ENCODE measurements at regions not wholly inside any gene's neighbourhood (a gene's known extent, or its start where the extent isn't known, plus 50 kb on each side); places are given as distances from the start of the nearest gene placed in this dataset.

- no peak overlapping the region for H3K4me2 ChIP-seq (ENCODE audit: low read length)
- H3K27ac ChIP-seq (ENCODE audit: low read depth, low read length), result no peak overlapping the region
- H4K20me1 ChIP-seq (ENCODE audit: control insufficient read depth, insufficient read depth, low read depth, low read length), result no peaks in the 10 kb centered on the region
- H3K27me3 ChIP-seq (ENCODE audit: control insufficient read depth, low read length), result no peaks in the 10 kb centered on the region
- TF ChIP-seq, protein P1, sequence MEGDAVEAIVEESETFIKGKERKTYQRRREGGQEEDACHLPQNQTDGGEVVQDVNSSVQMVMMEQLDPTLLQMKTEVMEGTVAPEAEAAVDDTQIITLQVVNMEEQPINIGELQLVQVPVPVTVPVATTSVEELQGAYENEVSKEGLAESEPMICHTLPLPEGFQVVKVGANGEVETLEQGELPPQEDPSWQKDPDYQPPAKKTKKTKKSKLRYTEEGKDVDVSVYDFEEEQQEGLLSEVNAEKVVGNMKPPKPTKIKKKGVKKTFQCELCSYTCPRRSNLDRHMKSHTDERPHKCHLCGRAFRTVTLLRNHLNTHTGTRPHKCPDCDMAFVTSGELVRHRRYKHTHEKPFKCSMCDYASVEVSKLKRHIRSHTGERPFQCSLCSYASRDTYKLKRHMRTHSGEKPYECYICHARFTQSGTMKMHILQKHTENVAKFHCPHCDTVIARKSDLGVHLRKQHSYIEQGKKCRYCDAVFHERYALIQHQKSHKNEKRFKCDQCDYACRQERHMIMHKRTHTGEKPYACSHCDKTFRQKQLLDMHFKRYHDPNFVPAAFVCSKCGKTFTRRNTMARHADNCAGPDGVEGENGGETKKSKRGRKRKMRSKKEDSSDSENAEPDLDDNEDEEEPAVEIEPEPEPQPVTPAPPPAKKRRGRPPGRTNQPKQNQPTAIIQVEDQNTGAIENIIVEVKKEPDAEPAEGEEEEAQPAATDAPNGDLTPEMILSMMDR (IDR thresholded peaks at IDR 0.05; ENCODE audit: low read depth, low read length, poor library complexity, severe bottlenecking), result no peak
- TF ChIP-seq EZH2phosphoT487 (IDR thresholded peaks at IDR 0.05; ENCODE audit: borderline replicate concordance, low read length), result no peak
- H3K4me3 ChIP-seq (ENCODE audit: low read length), result no peak overlapping the region
- H3K9me3 ChIP-seq (ENCODE audit: control insufficient read depth, insufficient read depth, low read length), result no peaks in the 10 kb centered on the region
- no peaks in the 10 kb centered on the region for H3K4me1 ChIP-seq (ENCODE audit: control insufficient read depth, low read length)
- H3F3A ChIP-seq (ENCODE audit: control insufficient read depth, insufficient read depth), result no peaks in the 10 kb centered on the region
- no peaks in the 10 kb centered on the region for H3K9me2 ChIP-seq (replicated peaks; ENCODE audit: control insufficient read depth, low read length)
- no peaks in the 10 kb centered on the region for H3K79me2 ChIP-seq (ENCODE audit: control insufficient read depth, low read length)
- H3K36me3 ChIP-seq (ENCODE audit: control insufficient read depth, low read length), result no peaks in the 10 kb centered on the region
Measured at GRCh38 chr4:138772366-138772765, 243.2 kb upstream of the NOCT start.

- no peaks in the 10 kb centered on the region for H4K20me1 ChIP-seq (ENCODE audit: control insufficient read depth, insufficient read depth, low read depth, low read length)
- H3K36me3 ChIP-seq (ENCODE audit: control insufficient read depth, low read length), result no peaks in the 10 kb centered on the region
- H3K4me2 ChIP-seq (ENCODE audit: low read length), result no peak overlapping the region
- no peak for TF ChIP-seq EZH2phosphoT487 (IDR thresholded peaks at IDR 0.05; ENCODE audit: borderline replicate concordance, low read length)
- TF ChIP-seq, protein P1 (IDR thresholded peaks at IDR 0.05; ENCODE audit: low read depth, low read length, poor library complexity, severe bottlenecking), result no peak
- H3F3A ChIP-seq (ENCODE audit: control insufficient read depth, insufficient read depth), result no peaks in the 10 kb centered on the region
- H3K27ac ChIP-seq (ENCODE audit: low read depth, low read length), result no peak overlapping the region
- no peaks in the 10 kb centered on the region for H3K27me3 ChIP-seq (ENCODE audit: control insufficient read depth, low read length)
- H3K4me3 ChIP-seq (ENCODE audit: low read length), result no peak overlapping the region
- no peaks in the 10 kb centered on the region for H3K9me3 ChIP-seq (ENCODE audit: control insufficient read depth, insufficient read depth, low read length)
- H3K4me1 ChIP-seq (ENCODE audit: control insufficient read depth, low read length), result no peaks in the 10 kb centered on the region
- H3K9me2 ChIP-seq (replicated peaks; ENCODE audit: control insufficient read depth, low read length), result no peaks in the 10 kb centered on the region
- no peaks in the 10 kb centered on the region for H3K79me2 ChIP-seq (ENCODE audit: control insufficient read depth, low read length)
Measured at GRCh38 chr4:138770818-138771217, 244.8 kb upstream of the NOCT start.

GRCh38 chr4:138766332-138766731 lies 249.2 kb upstream of the NOCT start:
- Histone ChIP-seq H3K79me2 (ENCODE audit: control insufficient read depth, low read length) (no peaks in the 10 kb centered on the region), H3K27ac (ENCODE audit: low read depth, low read length) (no peak overlapping the region), H3K4me1 (ENCODE audit: control insufficient read depth, low read length) (no peaks in the 10 kb centered on the region), H3F3A (ENCODE audit: control insufficient read depth, insufficient read depth) (no peaks in the 10 kb centered on the region), H4K20me1 (ENCODE audit: control insufficient read depth, insufficient read depth, low read depth, low read length) (no peaks in the 10 kb centered on the region), H3K9me2 (replicated peaks; ENCODE audit: control insufficient read depth, low read length) (no peaks in the 10 kb centered on the region), H3K4me3 (ENCODE audit: low read length) (no peak overlapping the region), H3K27me3 (ENCODE audit: control insufficient read depth, low read length) (no peaks in the 10 kb centered on the region), H3K4me2 (ENCODE audit: low read length) (no peak overlapping the region), H3K36me3 (ENCODE audit: control insufficient read depth, low read length) (no peaks in the 10 kb centered on the region), H3K9me3 (ENCODE audit: control insufficient read depth, insufficient read depth, low read length) (no peaks in the 10 kb centered on the region)
- TF ChIP-seq EZH2phosphoT487 (IDR thresholded peaks at IDR 0.05; ENCODE audit: borderline replicate concordance, low read length), result no peak
- TF ChIP-seq, protein P1 (IDR thresholded peaks at IDR 0.05; ENCODE audit: low read depth, low read length, poor library complexity, severe bottlenecking), result no peak

DNA sequence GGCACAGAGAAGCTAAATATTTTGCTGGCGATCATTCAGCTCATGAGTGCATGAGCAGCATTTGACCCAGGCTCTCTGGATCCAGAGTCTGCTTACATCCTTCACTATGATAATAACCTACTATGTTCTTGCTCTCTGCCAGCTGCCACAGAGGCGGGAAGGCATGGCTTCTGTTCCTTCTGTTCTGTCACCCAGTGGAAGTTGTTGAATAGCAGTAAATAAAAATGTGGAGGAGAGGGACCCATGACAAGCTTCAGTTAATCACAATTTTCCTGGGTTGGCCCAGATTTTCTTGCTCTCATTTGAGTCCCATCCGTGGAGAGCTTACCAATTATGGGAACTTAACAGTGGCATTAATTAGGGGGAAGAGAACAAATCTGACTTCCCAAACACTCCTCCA lies 250.1 kb upstream of the NOCT start:
- Histone ChIP-seq H3K4me1 (ENCODE audit: control insufficient read depth, low read length) (no peaks in the 10 kb centered on the region), H3K79me2 (ENCODE audit: control insufficient read depth, low read length) (no peaks in the 10 kb centered on the region), H3K4me2 (ENCODE audit: low read length) (no peak overlapping the region), H3K9me2 (replicated peaks; ENCODE audit: control insufficient read depth, low read length) (no peaks in the 10 kb centered on the region), H3K27ac (ENCODE audit: low read depth, low read length) (no peak overlapping the region), H3K4me3 (ENCODE audit: low read length) (no peak overlapping the region), H3F3A (ENCODE audit: control insufficient read depth, insufficient read depth) (no peaks in the 10 kb centered on the region), H3K27me3 (ENCODE audit: control insufficient read depth, low read length) (no peaks in the 10 kb centered on the region), H3K36me3 (ENCODE audit: control insufficient read depth, low read length) (no peaks in the 10 kb centered on the region), H4K20me1 (ENCODE audit: control insufficient read depth, insufficient read depth, low read depth, low read length) (no peaks in the 10 kb centered on the region), H3K9me3 (ENCODE audit: control insufficient read depth, insufficient read depth, low read length) (no peaks in the 10 kb centered on the region)
- TF ChIP-seq EZH2phosphoT487 (IDR thresholded peaks at IDR 0.05; ENCODE audit: borderline replicate concordance, low read length), result no peak
- TF ChIP-seq, protein P1 (IDR thresholded peaks at IDR 0.05; ENCODE audit: low read depth, low read length, poor library complexity, severe bottlenecking), result no peak

Measured in DOHH2 (cell line).